GM12874 (cell line): ENCODE measurements at regions not wholly inside any gene's neighbourhood (a gene's known extent, or its start where the extent isn't known, plus 50 kb on each side); places are given as distances from the start of the nearest gene placed in this dataset.

Experiments used
- CTCF ChIP-seq: IDR thresholded peaks from 2 replicates; pipeline ENCODE4 v1.5.1; 2011; ENCODE audit warnings: low read depth, mild to moderate bottlenecking, control low read depth, low read length, moderate library complexity; ENCODE audit not compliant: insufficient read depth

GRCh38 chr3:34439796-34440195, 641.4 kb downstream of the PDCD6IP start:
- no peak for TF ChIP-seq CTCF

GRCh38 chr3:34444137-34444536, 645.7 kb downstream of the PDCD6IP start:
- no peak for TF ChIP-seq CTCF

GRCh38 chr3:34449305-34449704, 650.9 kb downstream of the PDCD6IP start:
- TF ChIP-seq CTCF, result no peak

- no peak for TF ChIP-seq CTCF
These were observed 665.0 kb downstream of the PDCD6IP start for GRCh38 chr3:34463414-34463813.

- TF ChIP-seq CTCF, result no peak
These were observed 666.2 kb downstream of the PDCD6IP start for GRCh38 chr3:34464646-34465045.

- TF ChIP-seq CTCF, result no peak
These were observed 677.4 kb downstream of the PDCD6IP start for GRCh38 chr3:34475851-34476250.

GRCh38 chr3:34483311-34483887, 685.0 kb downstream of the PDCD6IP start:
- TF ChIP-seq CTCF, result no peak

- no peak for TF ChIP-seq CTCF
These were observed 705.9 kb downstream of the PDCD6IP start for GRCh38 chr3:34504366-34504765.
